HG03520 (cell line): ENCODE measurements at regions not wholly inside any gene's neighbourhood (a gene's known extent, or its start where the extent isn't known, plus 50 kb on each side); places are given as distances from the start of the nearest gene placed in this dataset.
"Not testable (repeated sequence)": the region's sequence is repeated elsewhere in the genome, so short reads cannot be mapped to it uniquely, and the experiment has no call there.

ENCODE experiments used
- ATAC-seq: cut with Tn5 transposase; IDR thresholded peaks from one replicate; pipeline ENCODE4 v1.9.1; 2021; ENCODE audit warnings: mild to moderate bottlenecking, moderate library complexity; ENCODE audit not compliant: unreplicated experiment

DNA sequence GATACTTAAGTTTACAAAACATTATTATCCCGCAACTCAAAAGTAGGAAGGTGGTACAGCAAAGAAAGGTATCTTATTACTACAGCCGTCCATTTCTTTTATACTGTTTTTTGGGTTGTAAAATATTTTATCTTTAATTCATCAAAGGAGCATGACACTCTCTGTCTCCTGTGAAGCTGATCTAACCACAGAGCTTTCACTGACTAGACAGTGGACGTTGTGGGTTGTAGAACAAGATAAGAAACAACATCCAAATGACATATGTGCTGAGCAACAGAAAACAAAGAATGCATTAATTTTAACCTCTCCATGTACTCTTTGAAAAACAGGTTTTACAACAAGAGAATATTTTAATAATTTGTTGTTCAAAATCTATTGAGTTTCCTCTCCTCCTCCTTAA is 195.9 kb upstream of the FBXO33 start:
- no peak for ATAC-seq

GRCh38 chr14:39626589-39627576 is 194.7 kb upstream of the FBXO33 start:
- no peak for ATAC-seq

DNA sequence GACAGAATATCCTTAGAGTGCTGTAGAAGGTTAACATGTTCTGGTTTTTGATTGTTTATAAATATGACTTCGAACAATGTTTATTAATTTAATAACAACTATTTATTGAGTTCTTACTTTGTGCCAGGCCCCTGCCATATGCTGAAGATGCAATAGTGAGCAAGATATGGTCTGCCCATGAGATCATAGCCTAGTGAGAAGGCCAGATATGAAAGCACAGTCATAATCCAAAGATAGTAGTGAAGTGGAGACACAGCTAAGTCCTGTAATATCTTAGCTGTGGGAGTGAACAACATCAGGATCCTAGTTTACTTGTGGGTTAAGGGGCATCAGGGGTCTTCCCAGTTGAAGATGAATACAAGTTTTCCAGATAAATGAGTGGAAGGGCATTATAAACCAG is 189.4 kb upstream of the FBXO33 start:
- ATAC-seq: no peak

- no peak for ATAC-seq
These were observed 189.0 kb upstream of the FBXO33 start for GRCh38 chr14:39621223-39621622.

DNA sequence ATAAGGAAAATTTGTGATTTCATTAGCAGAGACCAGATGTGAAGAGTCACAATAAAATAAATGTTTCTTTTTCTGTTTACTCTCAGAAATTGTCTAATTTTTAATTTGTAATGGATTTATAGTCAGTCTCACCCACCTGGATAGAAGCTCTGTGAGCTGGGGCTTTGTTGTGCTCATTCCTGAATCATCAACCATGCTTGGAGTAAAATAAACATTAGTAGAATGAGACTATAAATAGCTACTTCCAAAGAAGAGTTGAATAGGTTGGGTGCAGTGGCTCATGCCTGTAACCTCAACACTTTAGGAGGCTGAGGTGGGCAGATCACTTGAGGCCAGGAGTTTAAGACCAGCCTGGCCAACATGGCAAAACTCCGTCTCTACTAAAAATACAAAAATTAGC is 185.3 kb upstream of the FBXO33 start:
- no peak for ATAC-seq

DNA sequence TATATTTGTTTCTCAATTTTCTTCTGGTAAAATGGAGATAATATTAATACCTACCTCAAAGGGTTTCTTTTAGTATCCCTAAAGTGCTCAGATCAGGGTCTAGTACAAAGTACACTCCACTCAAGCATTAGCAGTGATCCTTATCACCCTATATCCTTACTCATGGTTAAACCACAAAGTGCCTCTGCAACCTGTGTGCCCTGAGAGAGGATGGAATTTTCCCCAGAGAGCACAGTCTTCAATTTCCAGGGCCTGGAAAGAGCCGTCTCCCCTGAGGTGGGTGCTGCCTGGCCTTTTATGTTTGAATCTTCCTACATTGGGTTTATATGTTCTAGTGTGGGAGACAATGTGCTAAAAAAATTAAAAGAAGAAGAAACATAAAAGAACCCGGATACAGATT is 183.1 kb upstream of the FBXO33 start:
- no peak for ATAC-seq

DNA sequence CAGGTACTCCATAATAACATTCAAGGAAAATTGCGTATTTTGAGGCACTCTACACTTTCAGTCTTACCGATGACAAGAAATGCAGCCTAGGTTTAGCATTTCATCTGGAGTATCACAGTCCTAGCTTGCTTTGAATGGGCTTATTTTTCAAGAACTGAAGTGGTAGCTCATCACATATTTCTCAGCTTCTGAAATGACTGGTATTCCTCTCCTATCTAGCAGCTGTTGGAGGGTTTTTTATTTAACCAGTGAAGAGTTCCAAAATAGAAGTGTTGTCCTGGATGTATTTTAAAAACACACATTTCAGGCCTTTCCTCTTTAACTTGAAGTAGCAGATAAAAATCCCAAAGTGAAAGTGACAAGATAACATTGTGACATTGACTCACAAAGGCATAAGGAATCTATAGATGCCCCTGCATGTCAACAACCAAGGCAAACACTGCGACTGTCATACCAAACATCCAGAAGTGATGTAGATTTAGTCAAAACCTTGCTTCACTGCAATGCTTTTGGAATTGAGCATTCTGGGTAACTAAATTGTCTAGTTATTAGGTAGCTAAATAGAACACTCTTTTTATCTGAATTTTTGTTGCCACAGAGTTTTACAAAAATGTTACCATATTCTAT is 182.2 kb upstream of the FBXO33 start:
- no peak for ATAC-seq

- no peak for ATAC-seq
These were observed 176.9 kb upstream of the FBXO33 start for GRCh38 chr14:39609119-39609518.

DNA sequence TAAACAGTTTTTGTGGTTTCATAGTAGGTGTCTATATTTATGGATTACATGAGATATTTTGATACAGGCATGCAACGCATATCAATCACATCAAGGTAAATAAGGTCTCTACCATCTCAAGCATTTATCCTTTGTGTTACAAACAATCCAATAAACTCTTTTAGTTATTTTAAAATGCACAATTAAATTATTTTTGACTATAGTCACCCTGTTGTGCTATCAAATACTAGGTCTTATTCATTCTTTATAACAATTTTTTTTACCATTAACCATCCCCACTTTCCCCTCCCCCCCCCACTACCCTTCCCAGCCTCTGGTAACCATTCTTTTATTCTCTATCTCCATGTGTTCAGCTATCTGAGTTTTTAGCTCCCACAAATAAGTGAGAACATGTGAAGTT is 175.7 kb upstream of the FBXO33 start:
- no peak for ATAC-seq

- ATAC-seq: no peak
These were observed 171.7 kb upstream of the FBXO33 start for GRCh38 chr14:39603942-39604341.

GRCh38 chr14:39593377-39593776 is 161.1 kb upstream of the FBXO33 start:
- ATAC-seq: no peak

- ATAC-seq: no peak
These were observed 160.0 kb upstream of the FBXO33 start for GRCh38 chr14:39592116-39592789.

- not testable (repeated sequence) for ATAC-seq
These were observed 157.6 kb upstream of the FBXO33 start for GRCh38 chr14:39589882-39590281.

DNA sequence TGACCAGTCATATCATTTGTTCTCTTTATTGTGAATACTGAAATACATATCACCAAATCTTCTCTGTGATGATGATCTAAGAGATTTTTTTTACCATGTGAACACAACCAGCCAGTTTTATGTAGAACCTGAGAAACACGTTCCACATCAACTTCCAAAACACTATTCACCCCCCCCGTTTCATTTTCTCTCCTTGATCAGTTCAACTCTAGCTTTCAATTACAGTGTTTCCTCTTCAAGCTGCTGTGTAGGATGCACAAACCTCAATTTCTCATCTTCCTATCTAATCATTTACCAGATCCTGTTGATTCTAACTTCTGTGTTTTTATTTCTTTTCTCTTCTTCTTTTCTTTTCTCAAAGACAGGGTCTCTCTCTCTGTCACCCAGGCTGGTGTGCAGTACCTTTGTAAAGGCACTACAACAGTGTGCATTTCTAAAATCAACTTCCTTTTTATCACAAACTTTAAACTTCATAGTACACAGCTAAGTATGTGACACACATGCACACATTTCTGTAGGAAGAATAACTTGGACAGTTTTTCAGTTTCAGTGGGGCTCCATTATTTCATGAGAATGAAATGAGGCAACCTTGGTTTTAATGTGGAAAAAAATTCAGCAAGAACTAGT is 149.9 kb upstream of the FBXO33 start:
- ATAC-seq: no peak

GRCh38 chr14:39581474-39581873 is 149.2 kb upstream of the FBXO33 start:
- no peak for ATAC-seq

DNA sequence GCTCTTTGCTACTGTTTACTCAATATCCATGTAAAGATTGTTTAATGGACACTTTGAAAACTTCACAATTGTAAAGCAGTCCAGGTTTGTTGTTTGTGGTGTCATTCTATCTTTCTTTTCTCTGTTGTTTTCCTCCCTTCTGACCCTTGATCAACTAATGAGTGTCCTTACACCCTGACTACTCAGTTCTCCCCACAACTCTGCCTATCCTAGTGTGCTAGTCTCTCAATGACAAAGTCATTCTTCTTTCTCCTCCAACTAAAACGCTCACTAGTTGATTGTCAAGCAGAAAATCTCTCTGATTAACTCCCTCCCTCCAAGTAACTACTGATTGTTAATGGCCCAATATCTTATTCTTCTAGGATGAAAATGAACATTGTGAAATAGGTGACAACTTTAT is 148.5 kb upstream of the FBXO33 start:
- ATAC-seq: no peak

- no peak for ATAC-seq
These were observed 144.5 kb upstream of the FBXO33 start for GRCh38 chr14:39576736-39577135.

DNA sequence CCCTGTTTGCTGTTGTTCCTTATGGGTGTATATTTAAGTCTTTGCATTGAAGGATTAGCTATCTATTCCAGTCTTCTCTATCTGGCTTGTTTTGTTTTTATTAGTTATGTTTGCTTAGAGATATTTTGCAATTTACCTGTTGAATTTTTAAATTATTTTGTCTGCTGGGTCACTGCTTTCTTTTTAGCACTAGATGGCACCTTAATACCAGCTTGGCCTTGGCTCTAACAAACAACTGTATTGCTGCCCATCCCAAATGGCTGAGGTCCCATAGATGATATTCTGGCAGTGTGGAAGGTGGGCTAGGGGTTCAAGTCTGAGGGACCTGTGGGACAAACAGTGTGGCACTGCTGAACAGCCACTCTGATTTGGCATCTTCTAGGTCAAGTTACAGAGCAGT is 144.0 kb upstream of the FBXO33 start:
- no peak for ATAC-seq

GRCh38 chr14:39568809-39569538 is 136.7 kb upstream of the FBXO33 start:
- ATAC-seq: no peak

- no peak for ATAC-seq
These were observed 134.6 kb upstream of the FBXO33 start for GRCh38 chr14:39566795-39567194.

- no peak for ATAC-seq
These were observed 131.1 kb upstream of the FBXO33 start for GRCh38 chr14:39563361-39563760.
